ENCODE measurements at regions not wholly inside any gene's neighbourhood (a gene's known extent, or its start where the extent isn't known, plus 50 kb on each side); places are given as distances from the start of the nearest gene placed in this dataset.

GRCh38 chr3:99498550-99499234 is 139.7 kb upstream of the COL8A1 start:
- DNase-seq, result no peak

- no peak for DNase-seq
Observed at GRCh38 chr3:99487894-99488293, 150.5 kb upstream of the COL8A1 start.

DNA sequence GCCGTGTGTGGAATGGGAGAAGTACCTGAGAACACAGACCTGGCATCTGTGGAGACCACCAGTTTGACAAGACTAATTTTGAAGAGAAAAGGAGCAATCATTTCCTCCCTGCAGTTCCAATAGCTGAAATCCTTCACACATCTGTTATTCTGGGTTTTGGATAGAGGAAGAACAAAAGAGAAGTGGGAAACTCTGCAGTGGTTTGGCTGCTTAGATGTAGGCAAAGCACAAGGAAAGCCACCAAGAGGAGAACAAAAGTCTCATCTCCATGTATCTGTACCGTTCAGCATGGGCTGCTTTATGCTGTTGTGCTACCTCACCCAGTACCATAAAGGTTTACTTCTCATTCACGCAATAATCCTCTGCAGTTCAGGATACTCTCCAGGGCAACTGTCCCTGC is 153.1 kb upstream of the COL8A1 start:
- DNase-seq, result no peak

- DNase-seq, result no peak
Observed at GRCh38 chr3:99484871-99485270, 153.5 kb upstream of the COL8A1 start.

GRCh38 chr3:99483841-99484240 is 154.6 kb upstream of the COL8A1 start:
- no peak for DNase-seq

DNA sequence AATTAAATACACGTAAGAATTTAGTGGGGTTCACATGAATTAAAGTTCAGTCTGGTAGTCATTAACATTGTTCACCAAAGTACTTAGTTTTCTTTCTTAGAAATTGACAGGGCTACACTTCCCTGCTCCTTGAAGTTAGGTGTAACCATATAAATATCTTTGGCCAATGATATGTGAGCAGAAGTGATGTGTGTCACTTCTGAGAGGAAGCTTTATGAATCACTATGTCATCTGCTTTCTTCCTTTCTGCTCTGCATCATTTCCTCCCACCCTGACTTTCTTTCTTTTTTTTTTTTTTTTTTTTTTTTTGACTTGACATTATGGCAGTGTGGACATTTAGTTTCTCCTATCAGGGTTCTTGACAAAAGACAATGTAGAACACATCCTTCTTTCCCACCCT is 156.2 kb upstream of the COL8A1 start:
- no peak for DNase-seq

DNA sequence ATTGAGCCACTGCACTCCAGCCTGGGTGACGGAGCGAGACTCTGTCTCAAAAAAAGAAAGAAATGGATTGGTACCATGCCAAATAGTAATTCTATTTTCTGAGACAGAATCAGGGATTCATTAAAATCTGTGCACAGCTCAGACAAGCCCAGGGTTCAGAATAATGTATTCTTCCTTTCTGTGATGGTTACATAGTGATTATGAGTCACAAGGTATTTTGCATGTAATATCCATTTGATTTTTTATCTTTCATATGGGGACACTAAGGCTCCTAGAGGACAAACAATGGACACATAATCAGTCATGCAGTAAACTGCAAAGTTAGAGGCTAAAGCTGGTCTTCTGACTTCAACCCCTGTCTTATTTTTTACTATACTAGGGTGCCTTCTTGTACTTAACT is 156.8 kb upstream of the COL8A1 start:
- no peak for DNase-seq

GRCh38 chr3:99479768-99480167 is 158.6 kb upstream of the COL8A1 start:
- DNase-seq, result no peak

DNA sequence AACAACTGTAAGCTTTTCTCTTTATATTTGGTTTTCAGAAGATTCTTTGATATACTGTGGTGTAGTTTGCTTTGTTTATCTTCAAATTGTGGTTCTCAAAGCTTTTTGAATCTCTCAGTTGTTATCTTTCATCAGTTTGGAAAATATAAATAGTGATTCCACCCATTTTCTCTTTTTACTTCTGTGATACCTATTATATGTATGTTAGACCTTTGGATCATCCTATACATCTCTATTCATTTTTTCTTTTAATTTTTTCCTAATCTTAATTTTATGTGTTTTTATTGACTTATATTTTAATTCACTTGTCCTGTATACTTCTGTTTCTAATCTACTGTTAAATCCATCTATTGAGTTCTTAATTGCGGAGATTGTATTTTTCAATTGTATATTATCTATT is 160.7 kb upstream of the COL8A1 start:
- DNase-seq, result no peak

GRCh38 chr3:99475229-99475628 is 163.2 kb upstream of the COL8A1 start:
- DNase-seq, result no peak

DNA sequence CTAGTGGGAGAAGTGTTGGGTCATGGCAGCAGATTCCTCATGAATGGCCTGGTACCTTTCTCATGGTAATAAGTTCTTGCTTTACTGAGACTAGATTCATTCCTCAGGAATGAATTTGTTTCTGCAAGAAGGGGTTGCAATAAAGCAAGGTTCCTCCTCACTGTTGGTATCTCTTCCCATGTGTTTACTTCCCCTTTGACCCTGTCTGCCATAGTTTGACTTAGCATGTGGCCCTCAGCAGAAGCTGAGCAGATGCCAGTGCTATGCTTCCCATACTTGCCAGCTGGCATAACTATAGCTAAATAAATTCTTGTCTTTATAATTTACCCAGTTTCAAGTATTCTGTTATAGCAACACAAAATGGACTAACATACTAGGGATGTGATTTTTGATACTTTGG is 163.6 kb upstream of the COL8A1 start:
- DNase-seq, result no peak

DNA sequence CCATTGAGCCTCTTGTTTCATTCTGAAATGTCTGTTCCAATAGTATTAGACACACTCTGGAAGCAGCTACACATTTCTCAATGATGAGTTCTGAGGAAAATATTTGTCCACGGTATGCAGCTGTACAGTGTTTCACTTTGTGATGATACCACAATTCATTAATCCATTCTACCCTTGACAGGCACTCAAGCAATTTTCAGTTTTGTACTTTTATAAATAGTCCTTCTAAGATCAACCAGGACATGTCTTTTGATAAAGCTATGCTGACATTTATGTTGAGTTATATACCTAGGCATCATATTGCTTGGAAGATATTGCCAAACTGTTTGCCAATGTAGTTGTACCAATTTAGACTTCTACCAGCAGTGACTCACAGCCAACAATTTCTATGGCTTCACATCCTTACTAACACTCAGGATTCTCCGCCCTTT is 165.1 kb upstream of the COL8A1 start:
- no peak for DNase-seq

DNA sequence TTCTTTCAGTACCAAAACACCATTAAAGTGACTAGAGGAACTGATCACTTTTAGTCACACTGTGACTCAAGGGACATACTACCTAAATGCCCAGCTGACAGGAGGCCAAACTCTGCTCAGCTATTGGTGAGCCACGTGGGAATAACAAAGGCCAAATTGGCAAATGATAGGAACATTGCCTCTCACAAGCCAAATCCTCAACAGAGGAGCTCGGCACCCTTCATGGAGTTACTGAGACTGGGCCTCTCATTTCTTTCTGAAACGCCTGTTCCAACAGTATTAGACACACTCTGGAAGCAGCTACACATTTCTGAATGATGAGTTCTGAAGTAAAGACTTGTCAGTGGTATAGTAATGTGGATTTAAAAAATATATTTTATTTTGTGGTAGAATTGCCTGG is 166.0 kb upstream of the COL8A1 start:
- no peak for DNase-seq

- DNase-seq, result no peak
Observed at GRCh38 chr3:99471353-99472323, 166.8 kb upstream of the COL8A1 start.

DNA sequence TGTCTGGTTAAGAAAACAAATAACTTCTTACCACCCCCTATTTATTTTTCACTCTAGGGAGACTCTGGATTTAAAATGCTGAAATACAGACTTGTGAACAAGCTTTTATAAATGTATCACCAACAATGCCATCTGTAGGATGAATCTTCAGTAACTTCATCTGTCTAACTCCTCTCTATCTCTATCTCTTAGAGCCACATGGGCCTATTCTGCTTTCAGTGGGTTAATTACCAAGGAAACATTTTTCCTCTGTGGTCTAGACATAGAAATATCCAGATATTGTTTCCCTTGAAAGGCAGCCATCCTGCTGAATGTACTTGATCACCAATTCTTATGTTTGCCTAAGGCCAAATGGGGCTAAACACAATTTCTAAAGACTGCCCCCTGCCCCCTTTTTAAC is 167.6 kb upstream of the COL8A1 start:
- no peak for DNase-seq

GRCh38 chr3:99468918-99469317 is 169.5 kb upstream of the COL8A1 start:
- DNase-seq, result no peak

- no peak for DNase-seq
Observed at GRCh38 chr3:99467420-99467819, 171.0 kb upstream of the COL8A1 start.

DNA sequence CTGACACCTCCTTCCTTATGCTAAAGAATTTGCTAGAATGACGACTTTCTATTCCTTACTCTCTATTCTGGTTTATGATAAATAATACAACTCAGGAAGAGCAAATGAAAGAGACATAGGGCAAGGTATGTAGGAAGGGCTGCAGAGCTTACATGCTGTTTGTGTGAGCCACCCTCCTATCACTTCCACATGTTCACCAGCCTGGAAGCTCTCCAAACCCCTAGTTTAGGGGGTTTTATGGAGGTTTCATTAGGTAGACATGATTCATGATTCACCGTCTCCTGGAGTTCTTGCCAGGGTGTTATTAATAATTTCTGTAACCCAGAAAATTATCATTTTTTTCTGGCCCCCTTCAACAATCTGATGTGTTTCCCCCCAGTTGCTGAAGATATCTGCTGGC is 172.1 kb upstream of the COL8A1 start:
- no peak for DNase-seq

GRCh38 chr3:99458013-99458412 is 180.4 kb upstream of the COL8A1 start:
- DNase-seq, result no peak

GRCh38 chr3:99442599-99442998 is 195.8 kb upstream of the COL8A1 start:
- no peak for DNase-seq

GRCh38 chr3:99439892-99440291 is 198.5 kb upstream of the COL8A1 start:
- no peak for DNase-seq

- DNase-seq, result no peak
Observed at GRCh38 chr3:99434190-99434589, 204.2 kb upstream of the COL8A1 start.

GRCh38 chr3:99430348-99431134 is 207.9 kb upstream of the COL8A1 start:
- no peak for DNase-seq

All from NCI-H1694 treated with DMSO at 0.1 percent for 48 hours (cell line).